Astrocyte (in vitro differentiated cells and primary cell): ENCODE measurements at regions not wholly inside any gene's neighbourhood (a gene's known extent, or its start where the extent isn't known, plus 50 kb on each side); places are given as distances from the start of the nearest gene placed in this dataset.

Source experiments
- EZH2 ChIP-seq: IDR thresholded peaks from 2 replicates; pipeline ENCODE4 v1.6.1; 2012; ENCODE audit warnings: mild to moderate bottlenecking, low read length, inconsistent platforms; ENCODE audit not compliant: insufficient read depth
- TF ChIP-seq, protein P1 (sequence below): IDR thresholded peaks from 2 replicates; pipeline ENCODE4 v1.5.1; 2011; ENCODE audit warnings: low read depth, mild to moderate bottlenecking, inconsistent platforms, low read length, moderate library complexity; ENCODE audit not compliant: insufficient read depth

DNA sequence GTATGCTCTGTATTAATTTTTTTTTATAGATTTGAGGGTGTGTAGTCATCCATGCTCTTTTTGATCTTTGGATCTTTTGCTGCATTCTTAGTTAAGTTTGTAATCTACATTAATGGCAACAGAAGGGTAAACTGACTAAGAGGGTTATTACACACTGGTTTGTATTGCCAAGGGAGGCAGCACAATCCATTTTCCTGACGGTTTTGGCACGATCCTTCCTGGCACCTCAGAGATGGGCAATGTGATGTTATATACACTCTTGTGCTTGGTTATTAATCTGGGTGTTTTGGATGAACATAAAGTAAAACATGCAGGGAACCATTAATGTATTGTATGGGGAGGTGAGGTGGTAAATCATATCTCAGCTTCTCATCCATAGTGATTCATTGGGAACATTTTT lies 98.8 kb upstream of the SLC38A2 start:
- TF ChIP-seq, protein P1, sequence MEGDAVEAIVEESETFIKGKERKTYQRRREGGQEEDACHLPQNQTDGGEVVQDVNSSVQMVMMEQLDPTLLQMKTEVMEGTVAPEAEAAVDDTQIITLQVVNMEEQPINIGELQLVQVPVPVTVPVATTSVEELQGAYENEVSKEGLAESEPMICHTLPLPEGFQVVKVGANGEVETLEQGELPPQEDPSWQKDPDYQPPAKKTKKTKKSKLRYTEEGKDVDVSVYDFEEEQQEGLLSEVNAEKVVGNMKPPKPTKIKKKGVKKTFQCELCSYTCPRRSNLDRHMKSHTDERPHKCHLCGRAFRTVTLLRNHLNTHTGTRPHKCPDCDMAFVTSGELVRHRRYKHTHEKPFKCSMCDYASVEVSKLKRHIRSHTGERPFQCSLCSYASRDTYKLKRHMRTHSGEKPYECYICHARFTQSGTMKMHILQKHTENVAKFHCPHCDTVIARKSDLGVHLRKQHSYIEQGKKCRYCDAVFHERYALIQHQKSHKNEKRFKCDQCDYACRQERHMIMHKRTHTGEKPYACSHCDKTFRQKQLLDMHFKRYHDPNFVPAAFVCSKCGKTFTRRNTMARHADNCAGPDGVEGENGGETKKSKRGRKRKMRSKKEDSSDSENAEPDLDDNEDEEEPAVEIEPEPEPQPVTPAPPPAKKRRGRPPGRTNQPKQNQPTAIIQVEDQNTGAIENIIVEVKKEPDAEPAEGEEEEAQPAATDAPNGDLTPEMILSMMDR = no peak
- TF ChIP-seq EZH2 = no peak
